Activated CD4-positive, alpha-beta T cell treated with anti-CD3 and anti-CD28 coated beads, Interleukin-2, Interleukin-6, amounts not matched to agents 100 ng/mL and 50 ng/mL, durations not matched to agents 16 hours and 8 hours (primary cell): ENCODE measurements at regions not wholly inside any gene's neighbourhood (a gene's known extent, or its start where the extent isn't known, plus 50 kb on each side); places are given as distances from the start of the nearest gene placed in this dataset.
"Not testable (repeated sequence)": the region's sequence is repeated elsewhere in the genome, so short reads cannot be mapped to it uniquely, and the experiment has no call there.

Experiments
- DNase-seq: peaks from one replicate; pipeline ENCODE4 v3.0.0-alpha.2; 2020

DNA sequence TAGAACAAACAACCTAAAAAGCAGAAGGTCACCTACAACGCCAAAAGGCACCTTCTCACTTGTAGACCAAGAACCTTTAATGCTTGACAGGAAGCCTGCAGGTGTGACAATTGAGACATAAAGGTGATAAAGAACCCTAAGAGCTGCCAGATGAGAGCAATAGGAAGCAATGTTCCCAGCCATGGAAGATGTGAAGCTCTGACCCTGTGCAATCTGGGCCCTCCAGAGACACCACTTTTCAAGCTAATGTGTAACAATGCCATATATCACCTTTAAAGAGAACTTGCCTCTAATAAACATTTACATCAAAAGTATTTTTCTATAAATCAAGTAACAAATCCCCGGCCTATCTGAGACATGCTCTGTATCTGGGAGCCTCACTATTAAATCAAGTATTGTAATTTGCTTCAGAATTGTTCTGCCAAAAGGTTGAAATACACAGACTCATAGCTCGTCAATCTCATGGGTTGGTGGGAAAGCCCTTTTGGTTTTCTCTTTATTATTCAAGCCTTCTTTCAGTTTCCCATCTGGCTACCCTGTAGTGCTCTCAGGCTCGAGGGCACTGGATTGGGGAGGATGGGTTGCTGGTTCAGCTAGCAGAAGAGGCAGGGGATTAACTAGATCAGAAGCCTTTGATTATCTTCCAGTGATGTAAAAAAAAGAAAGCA is 368.9 kb downstream of the BUD13 start:
- DNase-seq: no peak

GRCh38 chr11:116400081-116400480 is 372.7 kb downstream of the BUD13 start:
- no peak for DNase-seq

- DNase-seq: no peak
These were observed 375.1 kb downstream of the BUD13 start for GRCh38 chr11:116397602-116398084.

DNA sequence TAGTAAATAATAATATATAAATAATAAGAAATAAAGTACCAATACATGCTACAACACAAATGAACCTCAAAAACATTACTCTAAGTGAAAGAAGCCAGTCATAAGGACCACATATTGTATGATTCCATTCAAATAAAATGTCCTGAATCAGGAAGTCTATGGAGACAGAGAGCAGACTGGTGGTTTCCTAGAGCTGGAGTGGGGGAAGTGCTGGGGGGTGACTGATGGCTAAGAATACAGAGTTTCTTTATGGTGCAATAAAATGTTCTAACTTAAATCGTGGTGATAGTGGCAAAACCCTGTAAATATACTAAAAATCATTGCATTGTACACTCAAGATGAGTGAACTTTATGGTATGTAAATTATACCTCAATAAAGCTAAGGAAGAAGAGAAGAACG is 376.5 kb downstream of the BUD13 start:
- DNase-seq: no peak

DNA sequence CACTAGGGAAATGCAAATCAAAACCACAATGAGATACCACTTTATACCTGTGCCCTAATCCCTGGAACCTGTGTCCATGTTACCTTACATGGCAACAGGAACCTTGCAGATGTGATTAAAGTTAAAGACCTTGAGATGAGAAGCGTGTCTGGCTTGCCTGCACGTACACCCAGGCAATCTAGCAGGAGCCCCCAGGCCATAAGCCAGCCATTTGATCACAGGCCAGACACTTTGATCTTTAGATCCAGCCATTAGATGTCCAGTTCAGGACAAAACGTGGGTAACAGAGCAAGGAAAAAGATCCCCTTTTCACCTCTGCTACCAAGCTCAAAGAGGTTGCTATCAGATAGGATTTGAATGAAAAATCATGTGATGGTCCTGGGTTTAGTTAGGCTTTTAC is 378.8 kb downstream of the BUD13 start:
- DNase-seq: no peak

DNA sequence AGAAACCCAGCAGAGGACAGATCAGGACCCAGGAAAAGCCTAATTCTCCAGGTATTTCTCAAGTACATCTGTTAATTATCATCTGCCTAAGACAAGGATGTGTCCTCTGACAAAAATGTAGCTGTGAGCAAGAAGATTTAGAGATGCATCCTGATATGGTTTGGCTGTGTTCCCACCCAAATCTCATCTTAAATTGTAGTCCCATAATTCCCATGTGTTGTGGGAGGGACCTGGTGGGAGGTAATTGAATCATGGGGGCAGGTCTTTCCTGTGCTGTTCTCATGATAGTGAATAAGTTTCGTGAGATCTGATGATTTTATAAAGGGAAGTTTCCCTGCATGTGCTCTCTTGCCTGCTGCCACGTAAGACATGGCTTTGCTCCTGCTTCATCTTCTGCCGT is 381.8 kb downstream of the BUD13 start:
- no peak for DNase-seq

DNA sequence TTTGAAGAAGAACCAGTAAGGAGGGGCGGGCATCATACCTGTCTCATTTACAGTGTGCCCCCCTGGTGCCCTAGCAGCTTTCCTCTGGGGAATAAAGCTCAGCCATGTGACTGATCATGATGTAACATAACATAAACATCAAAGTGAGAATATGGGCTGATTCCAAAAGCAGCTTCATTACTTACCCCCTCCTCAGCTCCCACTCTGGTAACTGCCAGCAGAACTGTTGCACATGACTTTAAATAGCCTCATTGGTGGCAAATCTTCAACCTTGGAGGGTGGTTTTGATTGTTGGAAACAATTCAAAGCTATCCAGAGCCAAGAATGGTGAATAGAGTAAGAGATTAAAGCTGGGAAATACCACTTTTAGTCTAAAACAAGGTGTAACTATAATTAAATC is 384.6 kb downstream of the BUD13 start:
- DNase-seq: no peak

DNA sequence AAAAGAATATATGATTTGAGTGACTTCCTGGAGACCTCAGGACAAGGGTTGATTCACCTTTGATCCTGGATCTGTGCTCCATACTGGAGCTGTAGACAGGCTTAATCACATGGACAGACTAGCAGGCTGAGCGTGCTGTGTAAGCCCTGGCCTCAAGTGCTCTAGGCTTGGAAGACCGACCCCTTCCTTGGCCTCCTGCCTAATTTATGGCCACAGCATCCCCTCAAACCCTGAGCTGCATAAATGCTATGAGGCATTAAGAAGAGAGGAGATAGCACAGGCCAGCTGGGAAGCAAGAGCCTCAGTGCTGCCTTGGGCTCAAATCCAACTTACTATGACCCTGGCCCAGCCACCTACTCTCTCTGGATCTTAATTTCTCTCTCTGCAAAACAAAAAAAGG is 385.1 kb downstream of the BUD13 start:
- no peak for DNase-seq

DNA sequence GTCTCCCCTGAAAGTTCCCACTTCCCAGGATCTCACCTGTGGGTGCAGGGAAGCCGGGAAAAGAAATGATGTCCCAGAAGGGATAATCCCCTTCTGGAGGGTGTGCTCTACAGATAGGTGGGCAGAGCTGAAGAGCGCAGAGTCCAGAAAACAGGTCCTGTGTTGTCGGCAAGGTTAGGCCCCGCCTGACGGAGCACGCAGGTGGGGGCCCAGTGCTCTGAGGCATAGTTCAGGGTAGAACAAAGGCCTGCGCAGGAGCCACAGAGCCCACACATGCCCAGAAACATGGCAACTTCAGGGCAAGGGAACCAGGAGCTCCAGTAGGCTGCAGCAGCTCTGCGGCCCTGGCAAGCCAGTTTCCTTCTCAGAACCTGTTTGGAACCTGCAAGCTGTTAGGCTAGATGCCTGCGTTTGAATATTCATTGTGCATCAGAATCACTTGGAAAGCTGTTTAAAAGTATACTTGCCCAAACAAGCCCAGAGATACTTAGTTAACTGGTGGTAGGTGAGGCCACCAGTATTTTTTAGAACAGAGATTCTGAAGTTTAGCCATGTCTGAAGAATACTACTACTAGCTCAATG is 386.6 kb downstream of the BUD13 start:
- no peak for DNase-seq

DNA sequence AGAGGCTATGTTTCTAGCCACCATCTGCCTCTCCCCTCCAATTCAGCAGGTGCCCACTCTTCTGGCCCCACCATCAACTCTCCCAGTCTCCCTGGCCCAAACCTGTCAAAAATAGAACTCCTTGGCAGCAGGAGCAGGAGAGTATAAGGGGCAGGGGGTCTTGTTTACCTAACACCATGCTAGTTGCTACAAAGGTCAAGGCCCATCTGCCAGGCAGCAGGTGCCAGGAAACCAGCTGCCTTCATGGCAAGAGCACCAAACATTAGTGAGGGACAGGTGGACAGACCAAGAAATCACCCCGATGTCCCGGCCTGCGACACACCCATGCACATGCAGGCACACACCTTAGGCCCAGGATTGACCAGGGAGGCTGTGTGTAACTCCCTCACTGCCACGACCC is 387.9 kb downstream of the BUD13 start:
- no peak for DNase-seq

GRCh38 chr11:116384407-116384806 is 388.4 kb downstream of the BUD13 start:
- DNase-seq: no peak

DNA sequence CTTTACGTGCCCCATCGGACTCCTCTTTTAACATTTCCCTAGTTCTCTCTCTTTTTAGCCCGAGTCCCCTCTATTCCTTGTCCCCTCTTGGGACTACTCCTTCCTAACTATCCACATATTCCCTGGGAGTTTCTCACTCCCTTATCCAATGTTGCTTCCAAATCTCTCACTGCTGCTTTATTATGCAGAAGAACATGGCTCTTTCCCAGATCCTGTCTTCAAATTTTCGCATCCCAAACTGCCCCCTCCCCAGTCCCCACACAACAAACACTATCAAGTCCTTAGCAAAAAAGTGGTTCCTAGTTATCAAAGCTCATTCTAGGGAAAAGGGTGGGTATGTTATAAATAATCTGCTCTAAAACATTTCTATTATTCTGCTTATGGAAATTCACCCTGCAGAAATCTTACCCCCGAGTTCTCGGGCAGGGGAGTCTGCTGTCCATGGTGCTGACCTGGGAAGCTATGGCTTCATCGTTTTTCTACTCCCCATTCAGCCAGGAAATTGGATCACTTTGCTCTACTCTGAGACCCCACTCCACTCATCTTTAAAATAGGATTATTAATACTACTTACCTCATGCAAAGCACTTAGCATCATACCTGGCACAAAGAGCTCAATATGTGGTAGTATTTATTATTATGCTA is 393.5 kb downstream of the BUD13 start:
- peak; percentile 6 for DNase-seq

- DNase-seq: no peak
These were observed 396.2 kb downstream of the BUD13 start for GRCh38 chr11:116376547-116376946.

- DNase-seq: no peak
These were observed 396.7 kb downstream of the BUD13 start for GRCh38 chr11:116376054-116376453.

GRCh38 chr11:116375221-116375620 is 397.6 kb downstream of the BUD13 start:
- no peak for DNase-seq

DNA sequence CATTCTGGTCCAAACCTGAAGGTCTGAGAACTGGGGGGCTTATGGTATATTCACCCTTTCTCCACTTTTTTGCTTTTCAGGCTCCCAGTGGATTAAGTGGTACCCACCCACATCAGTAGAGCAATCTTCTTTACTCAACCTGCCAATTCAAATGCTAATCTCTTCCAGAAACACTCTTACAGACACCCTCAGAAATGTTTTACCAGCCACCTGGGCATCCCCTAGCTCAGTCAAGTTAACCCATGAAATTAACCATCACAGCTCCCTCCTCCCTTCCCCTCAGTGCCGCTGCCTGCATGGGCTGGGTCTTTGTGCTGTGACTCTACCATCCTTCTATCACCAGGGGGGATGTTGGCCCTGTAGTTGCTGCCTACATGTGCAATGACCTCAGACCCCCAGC is 398.7 kb downstream of the BUD13 start:
- DNase-seq: no peak

DNA sequence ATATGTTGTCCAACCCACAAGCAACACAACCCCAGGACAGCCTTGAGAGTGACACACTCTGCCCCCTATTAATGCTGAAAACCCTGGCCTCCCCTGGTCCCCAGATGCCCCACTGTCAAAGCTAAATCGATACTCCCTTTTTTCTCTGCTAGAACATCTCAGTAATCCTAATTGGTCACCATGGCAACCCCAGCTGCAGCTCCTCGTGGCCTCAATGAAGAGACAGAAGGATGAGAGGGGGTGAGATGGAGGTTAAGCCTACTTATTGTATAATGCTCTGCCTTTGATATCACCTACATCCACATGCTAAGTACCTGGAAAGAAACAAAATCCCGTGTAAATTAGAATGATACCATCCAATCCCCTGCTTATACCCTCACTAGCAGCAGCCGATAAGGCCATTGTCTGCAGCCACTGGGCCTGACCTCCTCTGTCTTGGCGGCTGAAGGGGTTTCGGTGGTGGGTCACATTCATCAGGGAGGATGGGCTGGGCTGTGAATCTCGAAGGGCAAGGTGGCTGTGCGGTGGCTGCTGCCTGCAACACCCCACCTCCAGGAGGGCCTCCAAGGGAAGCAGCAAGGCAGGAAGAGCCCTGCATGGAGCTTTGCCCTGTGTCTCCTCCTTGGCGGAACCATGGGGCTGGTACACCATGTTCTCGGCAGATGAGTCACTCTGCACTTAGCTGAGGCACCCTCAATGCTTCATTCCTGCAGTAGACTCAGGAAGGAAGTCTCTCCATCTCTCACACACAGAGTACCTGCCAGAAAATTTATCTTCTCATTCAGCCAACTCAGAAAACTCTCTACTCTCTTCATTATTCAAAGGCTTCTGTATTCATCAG is 399.5 kb downstream of the BUD13 start:
- DNase-seq: no peak

- DNase-seq: no peak
These were observed 401.6 kb downstream of the BUD13 start for GRCh38 chr11:116371146-116371545.

- no peak for DNase-seq
These were observed 404.0 kb downstream of the BUD13 start for GRCh38 chr11:116368784-116369183.

DNA sequence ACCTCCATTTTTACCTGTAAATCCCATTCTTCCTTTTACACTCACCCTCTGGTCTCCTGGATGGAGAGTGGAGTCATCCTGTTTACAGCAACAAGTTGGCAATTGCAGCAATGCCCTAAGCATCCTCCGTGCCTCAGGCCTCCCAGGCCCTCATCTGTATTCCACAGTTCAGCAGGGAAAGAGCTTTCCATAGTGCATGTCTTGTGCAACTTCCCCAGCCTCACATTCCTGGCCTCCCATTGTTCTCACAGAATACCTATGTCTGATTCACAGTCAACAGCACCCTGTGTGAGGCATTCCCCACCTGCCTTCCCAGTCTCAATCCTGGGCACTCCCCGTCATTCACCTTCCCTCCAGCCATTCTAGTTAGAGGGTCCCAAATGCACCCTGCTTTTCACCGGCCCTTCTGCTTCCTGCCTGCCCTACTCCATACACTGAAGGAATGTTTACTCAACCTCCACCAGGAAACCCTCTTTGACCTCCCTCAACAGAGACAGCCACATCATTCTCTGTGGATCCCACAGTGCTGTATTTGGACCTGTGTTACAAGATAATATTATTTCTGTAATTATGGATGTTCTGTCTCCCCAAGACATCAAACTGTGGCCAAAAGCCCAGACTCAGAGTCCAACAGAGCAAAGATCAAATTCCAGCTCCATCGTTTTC is 405.7 kb downstream of the BUD13 start:
- no peak for DNase-seq

GRCh38 chr11:116366451-116366850 is 406.3 kb downstream of the BUD13 start:
- no peak for DNase-seq

- DNase-seq: not testable (repeated sequence)
These were observed 407.9 kb downstream of the BUD13 start for GRCh38 chr11:116364925-116365324.

DNA sequence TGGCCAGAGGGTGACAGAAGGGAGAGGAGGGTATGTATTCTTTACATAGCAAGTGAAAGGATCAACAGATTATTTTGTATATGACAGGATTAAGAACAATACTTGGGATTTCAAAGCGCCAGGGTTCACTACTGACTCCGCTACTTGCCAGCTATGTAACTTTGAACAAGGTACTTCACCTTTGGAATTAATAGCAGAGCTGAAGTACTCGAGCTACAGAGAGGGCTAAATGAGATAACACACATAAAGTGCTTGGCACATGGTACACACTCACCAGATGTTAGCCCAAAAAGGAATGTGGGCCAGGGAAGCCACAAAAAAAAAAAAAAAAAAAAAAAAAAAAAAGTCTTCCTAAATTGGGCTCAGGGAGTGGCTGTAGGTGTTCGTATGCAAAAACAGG is 408.4 kb downstream of the BUD13 start:
- DNase-seq: no peak
